ENCODE measurements at regions not wholly inside any gene's neighbourhood (a gene's known extent, or its start where the extent isn't known, plus 50 kb on each side); places are given as distances from the start of the nearest gene placed in this dataset.

GRCh38 chr11:98740321-98740720, 280.4 kb upstream of the CNTN5 start:
- no peak for TF ChIP-seq CTCF (IDR thresholded peaks at IDR 0.05)
- TF ChIP-seq POLR2A (IDR thresholded peaks at IDR 0.05) = no peak

Data from Peyer's patch (tissue), 4 donors.